NCI-H526 (cell line): ENCODE measurements at regions not wholly inside any gene's neighbourhood (a gene's known extent, or its start where the extent isn't known, plus 50 kb on each side); places are given as distances from the start of the nearest gene placed in this dataset.

Source experiments
- DNase-seq, 2 experiments: peaks; one replicate each; lab custom pipeline; 2025; lab: John Stamatoyannopoulos, UW

- DNase-seq: no peak
Measured at GRCh38 chr4:84379917-84380641, 119.0 kb downstream of the NKX6-1 start.

- no peak for DNase-seq
Measured at GRCh38 chr4:84378983-84379382, 120.1 kb downstream of the NKX6-1 start.

- DNase-seq: no peak
Measured at GRCh38 chr4:84378356-84378755, 120.7 kb downstream of the NKX6-1 start.

- DNase-seq: no peak
Measured at GRCh38 chr4:84366907-84367306, 132.2 kb downstream of the NKX6-1 start.

GRCh38 chr4:84366161-84366560 lies 132.9 kb downstream of the NKX6-1 start:
- peak in 1 of 2 experiments; percentile 4 for DNase-seq

- DNase-seq: no peak
Measured at GRCh38 chr4:84362896-84363655, 136.0 kb downstream of the NKX6-1 start.

GRCh38 chr4:84342161-84342560 lies 156.9 kb downstream of the NKX6-1 start:
- no peak for DNase-seq

- DNase-seq: no peak
Measured at GRCh38 chr4:84341559-84341958, 157.5 kb downstream of the NKX6-1 start.

- DNase-seq: no peak
Measured at GRCh38 chr4:84338367-84338766, 160.7 kb downstream of the NKX6-1 start.

GRCh38 chr4:84336964-84337705 lies 162.0 kb downstream of the NKX6-1 start:
- DNase-seq: no peak

GRCh38 chr4:84327526-84327925 lies 171.6 kb downstream of the NKX6-1 start:
- DNase-seq: no peak

GRCh38 chr4:84325625-84326024 lies 173.5 kb downstream of the NKX6-1 start:
- DNase-seq: no peak

GRCh38 chr4:84324303-84325245 lies 174.5 kb downstream of the NKX6-1 start:
- DNase-seq: no peak

GRCh38 chr4:84319124-84319523 lies 180.0 kb downstream of the NKX6-1 start:
- no peak for DNase-seq

GRCh38 chr4:84317513-84317912 lies 181.6 kb downstream of the NKX6-1 start:
- DNase-seq: no peak

GRCh38 chr4:84312426-84313012 lies 186.6 kb downstream of the NKX6-1 start:
- no peak for DNase-seq

- no peak for DNase-seq
Measured at GRCh38 chr4:84309191-84309590, 189.9 kb downstream of the NKX6-1 start.

- DNase-seq: peak; percentile 41 to 51
Measured at GRCh38 chr4:84298719-84299254, 200.3 kb downstream of the NKX6-1 start.

GRCh38 chr4:84298023-84298718 lies 200.9 kb downstream of the NKX6-1 start:
- DNase-seq: peak in 1 of 2 experiments; percentile 41

GRCh38 chr4:84291969-84292368 lies 207.1 kb downstream of the NKX6-1 start:
- DNase-seq: no peak
